ENCODE measurements at regions not wholly inside any gene's neighbourhood (a gene's known extent, or its start where the extent isn't known, plus 50 kb on each side); places are given as distances from the start of the nearest gene placed in this dataset.

- no peak for TF ChIP-seq CTCF (IDR thresholded peaks at IDR 0.05; ENCODE audit: borderline replicate concordance, control extremely low read depth, extremely low read depth, insufficient read depth, missing control alignments)
- in situ Hi-C loops (cut with MboI; ENCODE audit: low sequenced_read_pairs, unreplicated experiment) = no loop called here
- DNase-seq (ENCODE audit: low spot score) = no peak
Observed at GRCh38 chr1:82197606-82198005, 396.9 kb downstream of the ADGRL2 start.

DNA sequence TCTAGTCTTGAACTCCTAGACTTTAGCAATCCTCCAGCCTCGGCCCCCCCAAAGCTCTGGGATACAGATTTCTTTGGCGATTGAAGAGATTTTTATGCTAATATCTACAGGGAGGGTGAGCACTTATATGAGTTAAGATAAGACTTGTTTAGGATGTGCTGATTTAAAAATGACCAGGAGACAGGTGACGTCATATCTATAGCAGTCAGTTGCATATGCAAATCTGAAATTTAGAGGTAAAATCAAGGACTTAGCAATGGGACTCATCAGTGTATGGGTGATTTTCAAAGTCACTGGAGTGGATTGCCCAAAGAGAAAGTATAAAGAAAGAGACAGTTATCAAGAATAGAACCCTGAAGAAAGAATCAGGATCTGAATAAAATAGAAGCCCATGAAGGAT lies 394.5 kb downstream of the ADGRL2 start:
- in situ Hi-C loops (cut with MboI; ENCODE audit: low sequenced_read_pairs, unreplicated experiment) = no loop called here
- no peak for TF ChIP-seq CTCF (IDR thresholded peaks at IDR 0.05; ENCODE audit: borderline replicate concordance, control extremely low read depth, extremely low read depth, insufficient read depth, missing control alignments)

GRCh38 chr1:82185084-82185483 lies 384.4 kb downstream of the ADGRL2 start:
- no peak for TF ChIP-seq CTCF (IDR thresholded peaks at IDR 0.05; ENCODE audit: borderline replicate concordance, control extremely low read depth, extremely low read depth, insufficient read depth, missing control alignments)
- DNase-seq (ENCODE audit: low spot score) = no peak
- in situ Hi-C loops (cut with MboI; ENCODE audit: low sequenced_read_pairs, unreplicated experiment) = no loop called here

More for the DNA sequence above, 394.5 kb downstream of the ADGRL2 start:
- DNase-seq (ENCODE audit: low spot score) = no peak

DNA sequence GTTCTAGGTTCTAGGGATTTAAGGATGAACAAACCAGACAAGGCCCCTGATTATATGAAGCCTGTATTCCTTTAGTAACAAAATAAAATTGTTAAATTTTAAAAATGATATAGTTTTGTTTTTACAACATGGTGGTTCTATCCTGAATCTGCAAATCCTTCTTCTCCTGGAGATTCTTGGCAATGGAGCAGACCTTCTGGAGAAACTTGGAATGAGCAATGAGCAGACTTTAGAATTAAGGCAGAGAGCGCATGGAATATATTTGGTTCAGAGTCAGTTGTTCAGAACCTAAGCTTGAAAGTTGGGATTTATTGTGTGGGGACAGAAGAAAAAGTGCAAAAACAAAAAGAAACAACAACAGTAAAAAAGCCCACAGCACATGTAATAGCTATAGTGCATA lies 381.1 kb downstream of the ADGRL2 start:
- DNase-seq (ENCODE audit: low spot score) = no peak
- in situ Hi-C loops (cut with MboI; ENCODE audit: low sequenced_read_pairs, unreplicated experiment) = no loop called here
- TF ChIP-seq CTCF (IDR thresholded peaks at IDR 0.05; ENCODE audit: borderline replicate concordance, control extremely low read depth, extremely low read depth, insufficient read depth, missing control alignments) = no peak

- in situ Hi-C loops (cut with MboI; ENCODE audit: low sequenced_read_pairs, unreplicated experiment) = no loop called here
- DNase-seq (ENCODE audit: low spot score) = no peak
- TF ChIP-seq CTCF (IDR thresholded peaks at IDR 0.05; ENCODE audit: borderline replicate concordance, control extremely low read depth, extremely low read depth, insufficient read depth, missing control alignments) = no peak
Observed at GRCh38 chr1:82179131-82179530, 378.4 kb downstream of the ADGRL2 start.

- in situ Hi-C loops (cut with MboI; ENCODE audit: low sequenced_read_pairs, unreplicated experiment) = no loop called here
- TF ChIP-seq CTCF (IDR thresholded peaks at IDR 0.05; ENCODE audit: borderline replicate concordance, control extremely low read depth, extremely low read depth, insufficient read depth, missing control alignments) = no peak
- no peak for DNase-seq (ENCODE audit: low spot score)
Observed at GRCh38 chr1:82177192-82177591, 376.5 kb downstream of the ADGRL2 start.

GRCh38 chr1:82171955-82172354 lies 371.2 kb downstream of the ADGRL2 start:
- DNase-seq (ENCODE audit: low spot score) = no peak
- in situ Hi-C loops (cut with MboI; ENCODE audit: low sequenced_read_pairs, unreplicated experiment) = no loop called here
- TF ChIP-seq CTCF (IDR thresholded peaks at IDR 0.05; ENCODE audit: borderline replicate concordance, control extremely low read depth, extremely low read depth, insufficient read depth, missing control alignments) = no peak
